22Rv1 (cell line): ENCODE measurements at regions not wholly inside any gene's neighbourhood (a gene's known extent, or its start where the extent isn't known, plus 50 kb on each side); places are given as distances from the start of the nearest gene placed in this dataset.

Source experiments
- ZFX ChIP-seq: fragments of 450-650 bp; IDR thresholded peaks from 2 replicates; pipeline ENCODE4 v1.6.1; 2017; ENCODE audit warnings: antibody characterized with exemption, borderline replicate concordance
- TF ChIP-seq, protein P1 (sequence below): fragments of 450-650 bp; IDR thresholded peaks from 2 replicates; pipeline ENCODE4 v1.5.1; 2017; ENCODE audit warnings: mild to moderate bottlenecking

DNA sequence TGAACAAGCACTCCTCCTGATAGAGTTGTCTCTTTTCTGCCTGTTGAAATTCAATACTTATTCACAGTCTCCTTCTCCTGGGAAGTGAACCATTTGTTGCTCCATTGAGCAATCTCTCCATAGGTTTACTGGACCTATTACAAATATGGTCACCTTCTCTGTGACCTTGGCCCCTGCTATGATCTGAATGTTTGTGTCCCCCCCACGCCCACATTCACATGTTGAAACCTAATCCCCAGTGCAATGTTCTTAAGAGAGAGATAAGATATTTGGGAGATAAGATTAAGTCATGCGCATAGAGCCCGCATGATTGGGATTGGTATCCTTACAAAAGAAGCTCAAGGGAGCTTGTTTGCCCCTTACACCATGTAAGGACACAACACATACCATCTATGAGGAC, 54.1 kb upstream of the GABRE start:
- TF ChIP-seq, protein P1, sequence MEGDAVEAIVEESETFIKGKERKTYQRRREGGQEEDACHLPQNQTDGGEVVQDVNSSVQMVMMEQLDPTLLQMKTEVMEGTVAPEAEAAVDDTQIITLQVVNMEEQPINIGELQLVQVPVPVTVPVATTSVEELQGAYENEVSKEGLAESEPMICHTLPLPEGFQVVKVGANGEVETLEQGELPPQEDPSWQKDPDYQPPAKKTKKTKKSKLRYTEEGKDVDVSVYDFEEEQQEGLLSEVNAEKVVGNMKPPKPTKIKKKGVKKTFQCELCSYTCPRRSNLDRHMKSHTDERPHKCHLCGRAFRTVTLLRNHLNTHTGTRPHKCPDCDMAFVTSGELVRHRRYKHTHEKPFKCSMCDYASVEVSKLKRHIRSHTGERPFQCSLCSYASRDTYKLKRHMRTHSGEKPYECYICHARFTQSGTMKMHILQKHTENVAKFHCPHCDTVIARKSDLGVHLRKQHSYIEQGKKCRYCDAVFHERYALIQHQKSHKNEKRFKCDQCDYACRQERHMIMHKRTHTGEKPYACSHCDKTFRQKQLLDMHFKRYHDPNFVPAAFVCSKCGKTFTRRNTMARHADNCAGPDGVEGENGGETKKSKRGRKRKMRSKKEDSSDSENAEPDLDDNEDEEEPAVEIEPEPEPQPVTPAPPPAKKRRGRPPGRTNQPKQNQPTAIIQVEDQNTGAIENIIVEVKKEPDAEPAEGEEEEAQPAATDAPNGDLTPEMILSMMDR = no peak
- no peak for TF ChIP-seq ZFX
